ENCODE measurements at regions not wholly inside any gene's neighbourhood (a gene's known extent, or its start where the extent isn't known, plus 50 kb on each side); places are given as distances from the start of the nearest gene placed in this dataset.

- Mint-ChIP-seq H3K4me3 (no peak overlapping the region), H3K36me3 (ENCODE audit: low read depth) (no peaks in the 10 kb centered on the region), H3K27me3 (ENCODE audit: insufficient read depth, low read depth, poor library complexity) (peaks cover 5% of the 10 kb centered on the region), H3K4me1 (peaks cover 42% of the 10 kb centered on the region), H3K9me3 (no peaks in the 10 kb centered on the region), H3K27ac (no peak overlapping the region)
- Histone ChIP-seq H4K20me1 (replicated peaks; ENCODE audit: insufficient read depth) (no peaks in the 10 kb centered on the region), H3K36me3 (ENCODE audit: insufficient read depth) (no peaks in the 10 kb centered on the region), H3K27ac (ENCODE audit: low read depth) (no peak overlapping the region), H2AFZ (no peak overlapping the region), H3K9me2 (ENCODE audit: insufficient read depth) (peaks cover 23% of the 10 kb centered on the region), H3K4me1 (ENCODE audit: insufficient read depth) (peaks cover 41% of the 10 kb centered on the region), H3F3A (replicated peaks; ENCODE audit: low read depth) (no peaks in the 10 kb centered on the region), H3K4me2 (no peak overlapping the region), H3K4me3 (no peak overlapping the region), H3K79me2 (replicated peaks; ENCODE audit: insufficient read depth) (no peaks in the 10 kb centered on the region), H3K27me3 (ENCODE audit: insufficient read depth) (no peaks in the 10 kb centered on the region)
- ATAC-seq = no peak
- no peak for TF ChIP-seq ZNF114 (CRISPR knock-in tag; IDR thresholded peaks at IDR 0.05)
- TF ChIP-seq ZNF462 (CRISPR knock-in tag; IDR thresholded peaks at IDR 0.05) = no peak
- TF ChIP-seq EZH2 (IDR thresholded peaks at IDR 0.05; ENCODE audit: low read depth, unreplicated experiment) = no peak
- TF ChIP-seq REST (IDR thresholded peaks at IDR 0.05; ENCODE audit: unreplicated experiment) = no peak
- TF ChIP-seq STAT1 (IDR thresholded peaks at IDR 0.05; ENCODE audit: unreplicated experiment) = no peak
- TF ChIP-seq NANOG (IDR thresholded peaks at IDR 0.05; ENCODE audit: borderline replicate concordance) = no peak
- no peak for TF ChIP-seq POLR2AphosphoS5 (IDR thresholded peaks at IDR 0.05; ENCODE audit: low read depth)
- no peak for TF ChIP-seq EZH2phosphoT487 (IDR thresholded peaks at IDR 0.05; ENCODE audit: unreplicated experiment)
- TF ChIP-seq CTCF (conservative IDR thresholded peaks at IDR 0.05; ENCODE audit: low read depth in 2 of 2) = no peak
- no peak for TF ChIP-seq CREB1 (CRISPR knock-in tag; IDR thresholded peaks at IDR 0.05; ENCODE audit: low read depth)
- no peak for TF ChIP-seq ZNF331 (CRISPR knock-in tag; IDR thresholded peaks at IDR 0.05; ENCODE audit: low read depth)
- no peak for TF ChIP-seq ETS1 (IDR thresholded peaks at IDR 0.05)
- TF ChIP-seq JUNB (IDR thresholded peaks at IDR 0.05; ENCODE audit: unreplicated experiment) = no peak
- no peak for DNase-seq (ENCODE audit: low spot score)
Measured at GRCh38 chr3:25289663-25290062, 138.4 kb upstream of the RARB start.
